Neural progenitor cell (in vitro differentiated cells): ENCODE measurements at regions not wholly inside any gene's neighbourhood (a gene's known extent, or its start where the extent isn't known, plus 50 kb on each side); places are given as distances from the start of the nearest gene placed in this dataset.

Source experiments
- DNase-seq: peaks from one replicate; pipeline ENCODE4 v3.0.0-alpha.2; 2016; ENCODE audit warnings: low spot score
- H2AFZ ChIP-seq: fragments of 200-600 bp; sonication (generic); replicated peaks from 2 replicates; pipeline ENCODE4 v1.6.1; 2016; ENCODE audit warnings: antibody characterized with exemption
- H3F3A ChIP-seq: fragments of 200-600 bp; sonication (generic); 2 replicates; pipeline ENCODE4 v1.6.1; 2016; ENCODE audit warnings: antibody characterized with exemption, low read depth
- H3K27ac ChIP-seq: fragments of 200-600 bp; sonication (generic); 2 replicates; pipeline ENCODE4 v1.5.1; 2016; ENCODE audit warnings: mild to moderate bottlenecking
- H3K27me3 ChIP-seq: fragments of 200-600 bp; sonication (generic); 2 replicates; pipeline ENCODE4 v1.6.1; 2016; ENCODE audit warnings: mild to moderate bottlenecking, moderate library complexity
- H3K36me3 ChIP-seq: fragments of 200-600 bp; sonication (generic); 2 replicates; pipeline ENCODE4 v1.5.1; 2016
- H3K4me1 ChIP-seq: fragments of 200-600 bp; sonication (generic); 2 replicates; pipeline ENCODE4 v1.6.1; 2016; ENCODE audit warnings: mixed run types
- H3K4me2 ChIP-seq: fragments of 200-600 bp; sonication (generic); 2 replicates; pipeline ENCODE4 v1.6.1; 2016
- H3K4me3 ChIP-seq: fragments of 200-600 bp; sonication (generic); 2 replicates; pipeline ENCODE4 v1.5.1; 2016
- H3K79me2 ChIP-seq: fragments of 200-600 bp; sonication (generic); 2 replicates; pipeline ENCODE4 v1.6.1; 2016; ENCODE audit warnings: low read depth
- H3K9ac ChIP-seq: fragments of 200-600 bp; sonication (generic); 2 replicates; pipeline ENCODE4 v1.6.1; 2016
- H3K9me3 ChIP-seq: fragments of 200-600 bp; sonication (generic); 2 replicates; pipeline ENCODE4 v1.5.1; 2016; ENCODE audit warnings: low read depth
- H4K20me1 ChIP-seq: fragments of 200-600 bp; sonication (generic); 2 replicates; pipeline ENCODE4 v1.6.1; 2016; ENCODE audit warnings: low read depth
- H3K27ac Mint-ChIP-seq: 3 replicates; pipeline ENCODE4 v1.8.0; 2021; ENCODE audit warnings: mixed read lengths
- H3K27me3 Mint-ChIP-seq: 2 replicates; pipeline ENCODE4 v1.8.0; 2022; ENCODE audit warnings: low read depth, mild to moderate bottlenecking, inconsistent platforms, moderate library complexity, mixed read lengths; ENCODE audit not compliant: insufficient read depth
- H3K36me3 Mint-ChIP-seq: 3 replicates; pipeline ENCODE4 v1.8.0; 2021; ENCODE audit warnings: mixed read lengths
- H3K4me1 Mint-ChIP-seq: 3 replicates; pipeline ENCODE4 v1.8.0; 2021; ENCODE audit warnings: mixed read lengths
- H3K4me3 Mint-ChIP-seq: 3 replicates; pipeline ENCODE4 v1.8.0; 2021; ENCODE audit warnings: mild to moderate bottlenecking, moderate library complexity, mixed read lengths
- H3K9me3 Mint-ChIP-seq: 3 replicates; pipeline ENCODE4 v1.8.0; 2020; ENCODE audit warnings: mixed read lengths
- EZH2 ChIP-seq: fragments of 200-600 bp; sonication (generic); IDR thresholded peaks from 2 replicates; pipeline ENCODE4 v1.6.1; 2017; ENCODE audit warnings: antibody characterized with exemption, mild to moderate bottlenecking, moderate library complexity
- EZH2phosphoT487 ChIP-seq: fragments of 200-600 bp; sonication (generic); IDR thresholded peaks from 2 replicates; pipeline ENCODE4 v1.6.1; 2017; ENCODE audit warnings: antibody characterized with exemption
- TF ChIP-seq, protein P1 (sequence below): fragments of 200-600 bp; sonication (generic); IDR thresholded peaks from 2 replicates; pipeline ENCODE4 v1.5.1; 2017; ENCODE audit warnings: antibody characterized with exemption, mild to moderate bottlenecking

GRCh38 chr15:47301481-47301880 is 415.8 kb upstream of the SEMA6D start:
- H2AFZ ChIP-seq: no peak overlapping the region
- H3K27ac Mint-ChIP-seq: no peak overlapping the region
- no peaks in the 10 kb centered on the region for H3K9me3 ChIP-seq
- H3K4me1 ChIP-seq: peaks cover 24% of the 10 kb centered on the region
- H3K4me3 ChIP-seq: no peak overlapping the region
- DNase-seq: no peak
- no peaks in the 10 kb centered on the region for H3K36me3 ChIP-seq
- no peaks in the 10 kb centered on the region for H3K79me2 ChIP-seq
- peaks cover 30% of the 10 kb centered on the region for H3K4me1 Mint-ChIP-seq
- no peaks in the 10 kb centered on the region for H3K9me3 Mint-ChIP-seq
- H3K4me2 ChIP-seq: no peak overlapping the region
- H4K20me1 ChIP-seq: no peaks in the 10 kb centered on the region
- H3K9ac ChIP-seq: no peak overlapping the region
- H3K27me3 ChIP-seq: no peaks in the 10 kb centered on the region
- no peaks in the 10 kb centered on the region for H3K27me3 Mint-ChIP-seq
- H3K4me3 Mint-ChIP-seq: no peak overlapping the region
- TF ChIP-seq EZH2phosphoT487: no peak
- no peaks in the 10 kb centered on the region for H3K36me3 Mint-ChIP-seq
- H3F3A ChIP-seq: no peaks in the 10 kb centered on the region
- H3K27ac ChIP-seq: no peak overlapping the region

- Histone ChIP-seq H3K27me3 (no peaks in the 10 kb centered on the region), H2AFZ (no peak overlapping the region), H3F3A (no peaks in the 10 kb centered on the region), H3K9ac (no peak overlapping the region), H3K4me3 (no peak overlapping the region), H3K27ac (no peak overlapping the region), H3K9me3 (no peaks in the 10 kb centered on the region), H3K36me3 (no peaks in the 10 kb centered on the region), H3K4me2 (no peak overlapping the region), H3K4me1 (peaks cover 11% of the 10 kb centered on the region), H4K20me1 (no peaks in the 10 kb centered on the region), H3K79me2 (no peaks in the 10 kb centered on the region)
- TF ChIP-seq EZH2 (no peak), EZH2phosphoT487 (no peak)
- TF ChIP-seq, protein P1, sequence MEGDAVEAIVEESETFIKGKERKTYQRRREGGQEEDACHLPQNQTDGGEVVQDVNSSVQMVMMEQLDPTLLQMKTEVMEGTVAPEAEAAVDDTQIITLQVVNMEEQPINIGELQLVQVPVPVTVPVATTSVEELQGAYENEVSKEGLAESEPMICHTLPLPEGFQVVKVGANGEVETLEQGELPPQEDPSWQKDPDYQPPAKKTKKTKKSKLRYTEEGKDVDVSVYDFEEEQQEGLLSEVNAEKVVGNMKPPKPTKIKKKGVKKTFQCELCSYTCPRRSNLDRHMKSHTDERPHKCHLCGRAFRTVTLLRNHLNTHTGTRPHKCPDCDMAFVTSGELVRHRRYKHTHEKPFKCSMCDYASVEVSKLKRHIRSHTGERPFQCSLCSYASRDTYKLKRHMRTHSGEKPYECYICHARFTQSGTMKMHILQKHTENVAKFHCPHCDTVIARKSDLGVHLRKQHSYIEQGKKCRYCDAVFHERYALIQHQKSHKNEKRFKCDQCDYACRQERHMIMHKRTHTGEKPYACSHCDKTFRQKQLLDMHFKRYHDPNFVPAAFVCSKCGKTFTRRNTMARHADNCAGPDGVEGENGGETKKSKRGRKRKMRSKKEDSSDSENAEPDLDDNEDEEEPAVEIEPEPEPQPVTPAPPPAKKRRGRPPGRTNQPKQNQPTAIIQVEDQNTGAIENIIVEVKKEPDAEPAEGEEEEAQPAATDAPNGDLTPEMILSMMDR: no peak
- Mint-ChIP-seq H3K9me3 (no peaks in the 10 kb centered on the region), H3K4me3 (no peak overlapping the region), H3K27ac (no peak overlapping the region), H3K27me3 (no peaks in the 10 kb centered on the region), H3K36me3 (no peaks in the 10 kb centered on the region), H3K4me1 (peaks cover 15% of the 10 kb centered on the region)
- no peak for DNase-seq
Observed at GRCh38 chr15:47304656-47305055, 412.6 kb upstream of the SEMA6D start.

GRCh38 chr15:47312161-47312560 is 405.1 kb upstream of the SEMA6D start:
- H3K36me3 Mint-ChIP-seq: peaks cover 4% of the 10 kb centered on the region
- TF ChIP-seq, protein P1: no peak
- TF ChIP-seq EZH2 (no peak), EZH2phosphoT487 (no peak)
- no peaks in the 10 kb centered on the region for H4K20me1 ChIP-seq
- no peak overlapping the region for H3K9ac ChIP-seq
- no peak overlapping the region for H3K27ac Mint-ChIP-seq
- H3K36me3 ChIP-seq: no peaks in the 10 kb centered on the region
- no peaks in the 10 kb centered on the region for H3K27me3 Mint-ChIP-seq
- no peaks in the 10 kb centered on the region for H3F3A ChIP-seq
- H3K4me3 Mint-ChIP-seq: no peak overlapping the region
- H3K4me1 Mint-ChIP-seq: no peaks in the 10 kb centered on the region
- H3K4me1 ChIP-seq: no peaks in the 10 kb centered on the region
- H3K27me3 ChIP-seq: no peaks in the 10 kb centered on the region
- H3K9me3 ChIP-seq: no peaks in the 10 kb centered on the region
- no peak overlapping the region for H3K27ac ChIP-seq
- peaks cover 11% of the 10 kb centered on the region for H3K9me3 Mint-ChIP-seq
- DNase-seq: no peak
- no peak overlapping the region for H3K4me2 ChIP-seq
- no peak overlapping the region for H2AFZ ChIP-seq
- no peaks in the 10 kb centered on the region for H3K79me2 ChIP-seq
- no peak overlapping the region for H3K4me3 ChIP-seq

GRCh38 chr15:47326410-47327333 is 390.6 kb upstream of the SEMA6D start:
- H3K4me1 ChIP-seq: no peaks in the 10 kb centered on the region
- peaks cover 8% of the 10 kb centered on the region for H3K4me1 Mint-ChIP-seq
- H3K27ac Mint-ChIP-seq: no peak overlapping the region
- H3K79me2 ChIP-seq: no peaks in the 10 kb centered on the region
- no peak overlapping the region for H3K4me3 Mint-ChIP-seq
- no peaks in the 10 kb centered on the region for H3K27me3 Mint-ChIP-seq
- no peak overlapping the region for H3K27ac ChIP-seq
- DNase-seq: no peak
- no peaks in the 10 kb centered on the region for H3K9me3 Mint-ChIP-seq
- TF ChIP-seq EZH2phosphoT487: no peak
- TF ChIP-seq, protein P1: no peak
- TF ChIP-seq EZH2: no peak
- H3K36me3 ChIP-seq: no peaks in the 10 kb centered on the region
- no peaks in the 10 kb centered on the region for H4K20me1 ChIP-seq
- H3K27me3 ChIP-seq: no peaks in the 10 kb centered on the region
- no peaks in the 10 kb centered on the region for H3K9me3 ChIP-seq
- no peak overlapping the region for H3K9ac ChIP-seq
- H3K36me3 Mint-ChIP-seq: no peaks in the 10 kb centered on the region
- H3K4me2 ChIP-seq: no peak overlapping the region
- H2AFZ ChIP-seq: peak overlapping the region; percentile 23
- no peaks in the 10 kb centered on the region for H3F3A ChIP-seq
- no peak overlapping the region for H3K4me3 ChIP-seq
